Neural progenitor cell (in vitro differentiated cells): ENCODE measurements at regions not wholly inside any gene's neighbourhood (a gene's known extent, or its start where the extent isn't known, plus 50 kb on each side); places are given as distances from the start of the nearest gene placed in this dataset.

Source experiments
- EZH2 ChIP-seq: fragments of 200-600 bp; sonication (generic); IDR thresholded peaks from 2 replicates; pipeline ENCODE4 v1.6.1; 2017; ENCODE audit warnings: antibody characterized with exemption, mild to moderate bottlenecking, moderate library complexity
- EZH2phosphoT487 ChIP-seq: fragments of 200-600 bp; sonication (generic); IDR thresholded peaks from 2 replicates; pipeline ENCODE4 v1.6.1; 2017; ENCODE audit warnings: antibody characterized with exemption
- TF ChIP-seq, protein P1 (sequence below): fragments of 200-600 bp; sonication (generic); IDR thresholded peaks from 2 replicates; pipeline ENCODE4 v1.5.1; 2017; ENCODE audit warnings: antibody characterized with exemption, mild to moderate bottlenecking

DNA sequence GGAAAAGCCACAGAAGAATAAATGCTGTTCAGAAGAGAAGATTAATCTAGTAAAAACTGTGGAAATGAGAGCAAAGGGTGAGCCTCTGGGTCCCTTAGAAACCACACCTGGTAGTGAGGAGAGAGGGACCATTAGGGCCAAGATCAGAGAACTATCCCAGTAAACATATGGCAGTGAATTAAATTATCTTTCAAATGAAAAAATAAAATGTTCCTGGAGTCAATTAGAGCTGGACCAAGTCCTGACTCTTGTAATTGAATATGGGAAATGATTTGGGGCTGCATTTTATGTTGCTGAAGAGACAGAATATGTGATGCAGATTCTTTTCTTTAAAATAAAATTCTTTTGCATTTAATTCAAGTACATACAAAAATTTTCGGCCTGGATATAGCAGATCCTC is 62.2 kb upstream of the PAX3 start:
- TF ChIP-seq, protein P1, sequence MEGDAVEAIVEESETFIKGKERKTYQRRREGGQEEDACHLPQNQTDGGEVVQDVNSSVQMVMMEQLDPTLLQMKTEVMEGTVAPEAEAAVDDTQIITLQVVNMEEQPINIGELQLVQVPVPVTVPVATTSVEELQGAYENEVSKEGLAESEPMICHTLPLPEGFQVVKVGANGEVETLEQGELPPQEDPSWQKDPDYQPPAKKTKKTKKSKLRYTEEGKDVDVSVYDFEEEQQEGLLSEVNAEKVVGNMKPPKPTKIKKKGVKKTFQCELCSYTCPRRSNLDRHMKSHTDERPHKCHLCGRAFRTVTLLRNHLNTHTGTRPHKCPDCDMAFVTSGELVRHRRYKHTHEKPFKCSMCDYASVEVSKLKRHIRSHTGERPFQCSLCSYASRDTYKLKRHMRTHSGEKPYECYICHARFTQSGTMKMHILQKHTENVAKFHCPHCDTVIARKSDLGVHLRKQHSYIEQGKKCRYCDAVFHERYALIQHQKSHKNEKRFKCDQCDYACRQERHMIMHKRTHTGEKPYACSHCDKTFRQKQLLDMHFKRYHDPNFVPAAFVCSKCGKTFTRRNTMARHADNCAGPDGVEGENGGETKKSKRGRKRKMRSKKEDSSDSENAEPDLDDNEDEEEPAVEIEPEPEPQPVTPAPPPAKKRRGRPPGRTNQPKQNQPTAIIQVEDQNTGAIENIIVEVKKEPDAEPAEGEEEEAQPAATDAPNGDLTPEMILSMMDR: no peak
- TF ChIP-seq EZH2 (no peak), EZH2phosphoT487 (no peak)
